ENCODE measurements at regions not wholly inside any gene's neighbourhood (a gene's known extent, or its start where the extent isn't known, plus 50 kb on each side); places are given as distances from the start of the nearest gene placed in this dataset.
A peak's percentile ranks its signal among the peaks of the same experiment; 100 is the strongest.

DNA sequence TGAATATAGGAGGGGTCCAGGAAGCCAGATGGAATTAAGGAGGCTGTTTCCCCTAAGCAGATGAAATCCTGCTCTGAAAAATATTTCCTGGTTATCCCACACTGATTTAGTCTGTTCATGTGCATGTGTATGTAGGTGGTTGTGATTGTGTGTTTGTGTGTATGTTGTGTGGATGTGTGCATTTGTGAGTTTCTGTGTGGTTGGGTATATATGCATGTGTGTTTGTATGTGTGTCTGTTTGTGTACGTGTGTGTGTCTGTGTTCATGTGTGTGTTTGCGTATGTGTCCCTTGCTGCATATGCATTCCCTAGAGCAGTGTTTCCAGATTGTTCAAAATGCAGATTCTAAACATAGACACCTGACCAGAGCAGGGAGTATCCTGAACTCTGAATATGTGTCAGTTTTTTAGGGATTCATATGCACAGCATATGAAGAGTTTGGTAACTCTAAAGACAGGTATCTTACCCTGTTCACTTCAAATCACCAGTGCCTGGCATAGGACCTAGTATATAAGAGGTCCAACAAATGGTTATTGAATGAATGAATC is 239.8 kb downstream of the MAFB start:
- H3K27me3 Mint-ChIP-seq (ENCODE audit: low read depth in 3 of 3): peaks cover 13 to 23% (median 18%) of the 10 kb centered on the region in 3 donors
- no peaks in the 10 kb centered on the region for H3K36me3 Mint-ChIP-seq
- Histone ChIP-seq H3K79me2 (ENCODE audit: insufficient read depth, low read length) (no peaks in the 10 kb centered on the region), H3K27me3 (ENCODE audit: control insufficient read depth in 2 of 2, insufficient read depth in 2 of 2, low read length in 2 of 2) (peaks cover 4 to 5% of the 10 kb centered on the region in 2 donors), H3K4me3 (replicated peaks in 1 of 3; ENCODE audit: low read depth in 2 of 3, low read length in 3 of 3) (no peak overlapping the region), H3K4me1 (ENCODE audit: control insufficient read depth in 1 of 2, insufficient read depth in 2 of 2, low read length in 2 of 2) (no peaks in the 10 kb centered on the region), H2AFZ (ENCODE audit: insufficient read depth, low read depth, low read length, poor library complexity, severe bottlenecking) (no peak overlapping the region), H4K20me1 (ENCODE audit: insufficient read depth, low read length) (no peaks in the 10 kb centered on the region), H3K27ac (ENCODE audit: low read depth in 1 of 2, low read length in 2 of 2) (no peak overlapping the region), H3K9me3 (replicated peaks in 1 of 2; ENCODE audit: control insufficient read depth in 1 of 2, insufficient read depth in 1 of 2, low read length in 2 of 2) (no peaks in the 10 kb centered on the region), H3K36me3 (replicated peaks in 1 of 2; ENCODE audit: control insufficient read depth in 1 of 2, insufficient read depth in 2 of 2, low read length in 2 of 2) (no peaks in the 10 kb centered on the region), H3K4me2 (replicated peaks; ENCODE audit: extremely low read depth, low read length, poor library complexity, severe bottlenecking) (no peak overlapping the region), H3K9ac (ENCODE audit: insufficient read depth, low read length, poor library complexity, severe bottlenecking) (no peak overlapping the region)
- peak overlapping the region in 1 of 2 donors; percentile 52 for H3K4me3 Mint-ChIP-seq
- TF ChIP-seq CTCF (IDR thresholded peaks at IDR 0.05): no peak
- H3K27ac Mint-ChIP-seq: no peak overlapping the region
- H3K9me3 Mint-ChIP-seq: peaks cover 0 to 2% (median 0%) of the 10 kb centered on the region in 7 donors
- peaks cover 3% of the 10 kb centered on the region for H3K4me1 Mint-ChIP-seq
- no CpG with 5 or more reads among the region's 2 CpGs for WGBS (ENCODE audit: insufficient coverage)
- no peak for DNase-seq
- intact Hi-C loops (cut with micrococcal nuclease): no loop called here

DNA sequence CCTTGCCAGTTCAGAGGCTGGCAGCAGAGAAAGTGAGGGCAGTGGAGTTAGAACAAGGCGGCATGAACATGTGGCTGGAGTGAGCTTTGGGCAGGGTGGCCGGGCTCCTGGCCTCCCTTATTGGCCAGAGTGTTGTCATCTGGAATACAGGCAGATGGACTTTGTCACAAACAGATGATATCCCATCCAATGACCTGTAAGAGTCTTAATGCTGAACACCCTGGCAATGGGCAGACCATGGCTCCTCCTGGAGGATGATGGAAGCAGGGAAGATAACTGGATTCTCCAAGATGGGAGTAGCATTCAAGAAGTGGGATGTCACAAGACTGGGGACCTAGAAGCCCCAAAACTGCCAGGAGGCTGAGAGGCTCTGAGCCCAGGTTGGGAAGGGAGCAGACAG is 242.1 kb downstream of the MAFB start:
- no peaks in the 10 kb centered on the region for H3K79me2 ChIP-seq (ENCODE audit: insufficient read depth, low read length)
- DNase-seq: no peak
- H4K20me1 ChIP-seq (ENCODE audit: insufficient read depth, low read length): no peaks in the 10 kb centered on the region
- no peak overlapping the region for H3K9ac ChIP-seq (ENCODE audit: insufficient read depth, low read length, poor library complexity, severe bottlenecking)
- peaks cover 4 to 5% of the 10 kb centered on the region in 2 donors for H3K27me3 ChIP-seq (ENCODE audit: control insufficient read depth in 2 of 2, insufficient read depth in 2 of 2, low read length in 2 of 2)
- no peak overlapping the region for H2AFZ ChIP-seq (ENCODE audit: insufficient read depth, low read depth, low read length, poor library complexity, severe bottlenecking)
- Mint-ChIP-seq H3K4me1 (peaks cover 21% of the 10 kb centered on the region), H3K36me3 (no peaks in the 10 kb centered on the region), H3K4me3 (no peak overlapping the region), H3K27ac (peak overlapping the region in 1 of 7 donors; percentile 26), H3K9me3 (peaks cover 0 to 2% (median 0%) of the 10 kb centered on the region in 7 donors), H3K27me3 (ENCODE audit: low read depth in 3 of 3) (peaks cover 10 to 20% (median 17%) of the 10 kb centered on the region in 3 donors)
- H3K4me2 ChIP-seq (replicated peaks; ENCODE audit: extremely low read depth, low read length, poor library complexity, severe bottlenecking): no peak overlapping the region
- H3K4me1 ChIP-seq (ENCODE audit: control insufficient read depth in 1 of 2, insufficient read depth in 2 of 2, low read length in 2 of 2): peaks cover 7 to 14% of the 10 kb centered on the region in 2 donors
- no peaks in the 10 kb centered on the region for H3K36me3 ChIP-seq (replicated peaks in 1 of 2; ENCODE audit: control insufficient read depth in 1 of 2, insufficient read depth in 2 of 2, low read length in 2 of 2)
- no peak for TF ChIP-seq CTCF (IDR thresholded peaks at IDR 0.05)
- intact Hi-C loops (cut with micrococcal nuclease): no loop called here
- 92% methylated on average over 2 of the region's 2 CpGs for WGBS (ENCODE audit: insufficient coverage)
- H3K9me3 ChIP-seq (replicated peaks in 1 of 2; ENCODE audit: control insufficient read depth in 1 of 2, insufficient read depth in 1 of 2, low read length in 2 of 2): no peaks in the 10 kb centered on the region
- H3K4me3 ChIP-seq (replicated peaks in 1 of 3; ENCODE audit: low read depth in 2 of 3, low read length in 3 of 3): no peak overlapping the region
- H3K27ac ChIP-seq (ENCODE audit: low read depth in 1 of 2, low read length in 2 of 2): no peak overlapping the region
